Umbilical cord (tissue), 1 donor: ENCODE measurements at regions not wholly inside any gene's neighbourhood (a gene's known extent, or its start where the extent isn't known, plus 50 kb on each side); places are given as distances from the start of the nearest gene placed in this dataset.
"Not testable (repeated sequence)": the region's sequence is repeated elsewhere in the genome, so short reads cannot be mapped to it uniquely, and the experiment has no call there.

Source experiments
- DNase-seq: peaks from one replicate; pipeline ENCODE4 v3.0.0-alpha.2; 2015; ENCODE audit warnings: low spot score

DNA sequence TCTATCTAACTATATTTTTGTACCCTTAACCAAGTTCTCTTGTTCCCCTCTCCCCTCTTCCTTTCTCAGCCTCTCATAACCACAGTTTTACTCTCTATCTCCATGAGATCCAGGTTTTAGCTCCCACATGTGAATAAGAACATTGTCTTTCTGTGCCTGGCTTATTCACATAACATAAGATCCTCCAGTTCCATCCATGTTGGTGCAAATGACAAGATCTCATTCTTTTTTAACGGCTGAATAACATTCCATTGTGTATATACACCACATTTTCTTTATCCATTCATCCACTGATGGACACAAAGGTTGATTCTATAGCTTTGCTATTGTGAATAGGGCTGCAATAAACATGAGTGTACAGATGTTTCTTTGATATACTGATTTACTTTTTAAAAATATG lies 83.9 kb upstream of the TMEM178A start:
- DNase-seq: no peak

DNA sequence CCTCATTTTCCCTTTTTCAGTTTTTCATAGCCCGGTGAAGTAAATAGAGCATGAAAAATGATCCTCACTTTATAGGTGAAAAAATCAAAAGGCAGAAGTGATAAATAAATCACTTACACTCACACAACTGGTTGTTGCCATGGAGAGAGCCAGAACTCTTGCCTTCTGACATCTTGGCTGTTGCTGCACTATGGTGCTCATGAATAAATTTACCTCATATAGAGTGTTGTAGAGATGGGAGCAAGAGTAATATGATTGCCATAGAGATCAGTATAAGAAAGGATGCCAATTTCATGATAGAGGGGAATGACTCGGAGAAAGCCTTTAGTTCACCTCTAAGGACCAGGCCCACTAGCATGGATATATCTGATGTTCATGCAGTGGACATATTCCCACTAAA lies 82.5 kb upstream of the TMEM178A start:
- DNase-seq: no peak

DNA sequence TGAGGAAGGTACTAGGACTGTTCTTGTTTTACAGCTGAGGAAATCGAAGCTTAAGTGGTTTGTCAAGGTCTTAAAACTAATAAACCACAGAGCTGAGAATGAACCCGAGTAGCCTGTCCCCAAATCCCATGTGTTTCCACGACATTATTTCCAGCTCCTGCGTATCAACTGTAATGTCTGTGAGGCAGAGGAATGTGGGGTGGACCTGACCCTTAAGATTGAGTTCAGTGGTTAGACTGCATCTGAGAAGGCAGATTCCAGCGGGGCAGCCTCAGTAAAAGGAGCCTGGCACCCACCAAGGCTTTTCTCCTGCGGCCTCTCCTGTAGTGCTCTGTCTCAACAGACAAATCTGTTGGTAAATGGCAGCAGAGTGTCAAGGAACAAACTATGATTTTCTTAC lies 81.9 kb upstream of the TMEM178A start:
- DNase-seq: no peak

DNA sequence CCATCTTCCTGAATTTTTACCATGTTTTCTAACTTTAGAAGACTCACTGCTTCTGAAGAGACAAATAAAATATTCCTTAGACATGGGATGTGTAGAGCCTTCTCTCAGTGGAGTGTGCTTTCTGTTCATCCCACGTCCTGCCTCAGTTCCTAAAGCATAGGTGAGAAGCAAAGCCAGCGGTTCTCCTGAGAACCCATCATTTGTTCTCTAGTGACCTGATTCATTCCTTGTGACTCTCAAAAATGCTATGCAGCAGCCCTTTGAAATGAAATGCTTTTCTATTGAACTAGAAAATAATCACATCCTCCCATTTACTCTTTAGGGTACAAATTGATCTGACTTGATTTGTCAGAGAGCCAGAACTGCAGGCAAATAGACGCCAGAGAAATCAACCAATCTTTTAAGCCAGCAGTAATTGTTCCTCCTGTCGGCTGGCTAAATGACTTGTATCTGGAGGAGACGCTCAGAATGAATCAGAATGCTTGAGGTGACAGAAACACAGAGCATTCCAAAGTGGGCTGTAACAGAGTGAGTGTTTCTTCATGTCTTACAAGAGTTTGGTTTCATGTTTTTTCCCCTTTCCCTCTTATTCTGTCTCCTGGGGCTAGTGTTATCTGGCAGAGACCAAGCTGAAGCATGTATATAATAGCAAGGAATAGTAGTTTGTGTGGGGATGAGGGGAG lies 81.3 kb upstream of the TMEM178A start:
- DNase-seq: no peak

DNA sequence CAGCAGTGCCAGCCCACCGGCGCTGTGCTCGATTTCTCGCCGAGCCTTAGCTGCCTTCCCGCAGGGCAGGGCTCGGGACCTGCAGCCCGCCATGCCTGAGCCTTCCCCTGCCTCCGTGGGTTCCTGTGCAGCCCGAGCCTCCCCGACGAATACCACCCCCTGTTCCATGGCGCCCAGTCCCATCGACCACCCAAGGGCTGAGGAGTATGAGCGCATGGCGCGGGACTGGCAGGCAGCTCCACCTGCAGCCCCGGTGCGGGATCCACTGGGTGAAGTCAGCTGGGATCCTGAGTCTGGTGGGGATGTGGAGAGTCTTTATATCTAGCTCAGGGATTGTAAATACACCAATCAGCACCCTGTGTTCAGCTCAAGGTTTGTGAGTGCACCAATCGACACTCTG lies 80.2 kb upstream of the TMEM178A start:
- DNase-seq: not testable (repeated sequence)

DNA sequence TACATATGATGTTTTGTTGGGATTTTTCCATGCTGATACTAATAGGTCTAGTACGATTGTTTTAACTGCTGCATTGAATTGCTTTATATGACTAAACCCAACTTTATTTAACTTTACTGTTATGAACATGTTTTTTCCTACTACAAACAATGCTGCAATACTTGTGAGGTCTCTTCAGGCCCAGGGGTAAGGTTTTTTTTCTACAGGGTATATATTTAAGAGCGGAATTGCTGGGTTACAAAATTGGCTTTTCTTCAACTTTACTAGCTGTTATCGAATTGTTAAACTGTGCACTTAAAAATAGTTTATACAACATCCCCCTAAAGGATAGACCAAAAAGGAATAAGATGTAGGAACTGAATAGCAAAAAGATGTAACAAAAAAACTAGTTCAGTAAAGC lies 78.5 kb upstream of the TMEM178A start:
- no peak for DNase-seq

DNA sequence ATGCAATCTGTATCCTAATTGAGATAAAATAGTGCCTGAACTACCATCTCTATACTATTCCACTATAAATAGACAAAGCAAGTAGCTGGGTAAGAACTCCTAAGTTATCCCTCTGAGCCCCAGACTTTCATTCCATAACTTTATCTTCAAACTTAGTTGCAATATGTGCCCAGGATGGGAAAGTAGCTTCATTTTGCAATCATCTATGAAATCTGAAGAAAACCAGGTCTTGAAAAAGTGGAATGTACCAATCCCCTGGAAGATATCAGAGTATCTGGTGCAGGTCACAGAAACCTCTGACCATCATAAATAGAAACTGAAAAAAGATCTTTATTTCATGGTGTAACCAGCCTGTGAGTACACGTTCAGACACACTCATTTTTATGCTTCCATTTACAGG lies 78.1 kb upstream of the TMEM178A start:
- DNase-seq: no peak

DNA sequence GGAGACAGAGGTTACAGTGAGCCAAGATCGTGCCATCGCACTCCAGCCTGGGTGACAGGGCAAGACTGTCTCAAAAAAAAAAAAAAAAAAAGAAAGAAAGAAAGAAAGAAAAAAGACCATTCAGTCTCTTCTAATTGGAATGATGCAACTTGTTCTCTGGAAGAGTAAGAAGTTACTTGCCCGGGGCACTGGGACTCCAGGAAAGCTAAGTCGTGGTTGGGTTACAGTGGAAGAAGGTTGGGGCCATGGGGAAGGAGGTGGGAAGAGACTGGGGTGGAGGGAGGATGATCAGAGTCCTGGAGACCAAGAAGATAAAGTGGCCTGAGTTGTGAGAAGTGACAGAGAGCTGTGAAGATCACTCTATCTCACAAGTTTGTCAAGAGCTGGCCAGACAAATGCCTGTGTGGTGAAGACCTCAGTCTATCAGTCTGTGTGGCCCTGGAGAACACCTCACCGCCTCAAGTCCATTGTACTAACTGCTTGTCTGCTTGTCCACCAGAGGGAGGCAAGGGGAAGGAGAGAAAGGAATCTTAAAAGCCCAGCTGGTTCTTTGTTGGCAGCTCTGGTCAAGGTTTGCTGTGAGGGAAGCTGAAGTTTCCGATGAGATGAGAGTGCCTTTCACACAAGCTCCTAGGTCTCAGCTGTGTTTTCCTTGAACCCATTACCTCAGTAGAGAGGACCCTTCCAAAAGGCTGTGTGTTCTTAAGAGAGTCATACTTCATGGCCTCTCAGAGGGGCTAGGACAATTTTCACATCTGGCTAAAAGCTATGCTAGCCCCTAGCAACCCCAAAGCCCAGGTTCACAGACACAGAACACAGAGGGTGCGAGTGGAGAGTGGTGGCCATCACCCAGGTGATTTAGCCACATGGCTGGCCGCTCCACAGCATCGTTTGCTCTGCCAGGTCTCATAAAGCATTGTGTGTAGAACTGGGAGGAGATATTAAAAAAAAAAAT lies 72.0 kb upstream of the TMEM178A start:
- DNase-seq: peak; percentile 77

DNA sequence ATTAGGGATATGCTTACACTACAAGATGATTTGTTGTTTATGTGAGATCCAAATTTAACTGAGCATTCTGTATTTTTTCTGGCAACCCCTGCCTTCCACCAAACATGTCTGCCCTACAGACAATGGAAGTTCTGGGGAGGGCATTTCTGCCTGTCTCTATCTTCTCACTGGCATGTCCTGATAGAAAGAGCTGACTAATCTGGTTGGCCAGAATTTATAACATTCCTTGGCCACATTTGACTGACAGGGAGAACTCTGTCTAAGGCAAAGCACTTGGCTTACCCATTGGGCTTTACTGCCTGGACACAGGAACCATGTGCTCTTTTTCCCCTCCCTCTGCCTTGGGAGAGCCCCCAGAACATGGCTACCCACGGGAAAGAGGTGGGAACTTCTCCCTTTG lies 70.6 kb upstream of the TMEM178A start:
- no peak for DNase-seq

DNA sequence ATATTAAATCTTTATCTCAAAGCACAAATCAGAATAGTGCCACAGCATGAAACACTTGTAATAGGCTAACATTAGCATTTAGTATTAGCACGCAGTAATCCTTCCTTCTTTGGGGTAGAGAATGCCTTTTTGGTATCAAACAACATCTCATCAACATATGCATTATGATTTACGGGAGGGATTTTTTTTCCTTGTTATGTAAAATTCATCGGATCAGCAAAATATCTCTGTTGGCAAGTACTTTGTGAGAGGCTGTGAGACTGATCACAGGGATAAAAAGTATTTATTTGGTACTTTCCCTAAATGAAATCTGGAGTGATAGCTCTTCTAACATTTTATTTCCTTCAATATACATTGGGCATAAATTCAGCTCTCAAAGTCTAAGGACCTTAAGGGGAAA lies 68.4 kb upstream of the TMEM178A start:
- peak; percentile 53 for DNase-seq

DNA sequence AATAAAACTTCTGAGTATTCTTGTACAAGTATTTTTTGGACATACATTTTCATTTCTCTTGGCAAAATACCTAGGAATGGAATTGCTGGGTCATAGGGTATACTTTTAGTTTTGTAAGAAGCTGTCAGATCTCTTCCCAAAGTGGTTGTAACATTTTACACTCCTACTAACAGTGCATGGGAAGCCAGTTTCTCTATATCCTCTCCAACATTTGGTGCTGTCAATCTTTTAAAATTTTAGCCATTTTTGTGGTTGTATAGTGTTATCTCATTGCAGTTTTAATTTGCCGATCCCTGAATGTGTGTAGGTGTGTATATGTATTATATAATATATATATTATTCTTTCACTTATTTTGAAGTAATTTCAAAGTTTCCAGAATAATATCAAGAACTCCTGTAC lies 63.1 kb upstream of the TMEM178A start:
- no peak for DNase-seq

DNA sequence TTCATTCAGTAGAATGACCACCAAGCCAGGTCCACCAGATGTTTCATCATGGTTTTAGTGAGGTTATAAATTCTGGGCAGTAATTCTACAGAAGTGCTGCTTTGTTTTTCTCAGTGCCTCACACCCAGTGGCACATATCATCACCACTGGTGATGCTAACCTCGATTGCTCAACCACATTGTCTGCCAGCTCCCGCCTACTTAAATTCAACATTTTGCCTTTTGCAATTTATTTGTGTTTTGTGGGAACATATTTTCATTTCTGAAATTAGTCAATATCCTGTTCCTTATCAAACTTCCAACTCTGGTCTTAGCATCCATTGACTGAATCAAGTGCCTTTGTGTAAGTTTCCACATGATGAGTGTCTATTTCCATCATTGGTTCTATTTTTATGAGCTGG lies 62.3 kb upstream of the TMEM178A start:
- DNase-seq: no peak

DNA sequence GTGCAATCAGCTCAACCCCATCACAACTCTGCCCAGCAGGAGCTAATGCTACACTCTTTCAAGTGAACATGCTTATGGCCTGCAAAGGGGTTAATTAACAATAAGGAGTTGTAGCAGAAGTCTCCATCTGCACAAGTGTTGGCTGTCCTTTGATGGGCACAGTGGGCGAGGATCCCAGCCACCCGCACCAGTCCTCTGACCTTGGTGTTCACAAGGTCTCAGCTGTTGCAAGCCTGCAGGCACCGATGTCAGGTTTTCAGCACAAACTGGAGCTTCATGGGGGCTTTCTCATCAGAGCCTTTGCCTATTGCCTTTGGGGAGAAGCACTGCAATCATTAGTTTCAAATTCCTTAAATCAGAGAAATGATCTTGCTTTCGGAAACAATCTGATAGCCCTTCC lies 60.9 kb upstream of the TMEM178A start:
- DNase-seq: no peak

DNA sequence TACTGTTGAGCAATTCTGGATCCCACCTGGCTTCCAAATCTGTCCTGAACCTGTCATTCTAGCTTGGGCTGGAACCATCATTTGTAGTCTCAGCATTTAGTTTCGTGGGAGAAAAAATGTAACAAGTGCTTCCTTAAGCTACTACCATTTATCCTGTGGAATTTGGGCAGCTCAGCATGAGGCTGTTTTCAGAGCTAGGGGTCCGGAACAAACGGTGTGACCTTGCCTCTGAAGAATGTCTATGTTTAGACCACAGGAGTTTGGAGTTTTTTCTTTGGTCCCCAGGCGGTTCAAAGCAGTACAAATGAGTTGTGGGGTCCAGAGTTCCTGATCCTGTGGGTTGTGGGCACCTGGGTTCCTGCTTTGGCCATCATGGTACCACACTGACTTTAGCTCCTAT lies 59.1 kb upstream of the TMEM178A start:
- no peak for DNase-seq

DNA sequence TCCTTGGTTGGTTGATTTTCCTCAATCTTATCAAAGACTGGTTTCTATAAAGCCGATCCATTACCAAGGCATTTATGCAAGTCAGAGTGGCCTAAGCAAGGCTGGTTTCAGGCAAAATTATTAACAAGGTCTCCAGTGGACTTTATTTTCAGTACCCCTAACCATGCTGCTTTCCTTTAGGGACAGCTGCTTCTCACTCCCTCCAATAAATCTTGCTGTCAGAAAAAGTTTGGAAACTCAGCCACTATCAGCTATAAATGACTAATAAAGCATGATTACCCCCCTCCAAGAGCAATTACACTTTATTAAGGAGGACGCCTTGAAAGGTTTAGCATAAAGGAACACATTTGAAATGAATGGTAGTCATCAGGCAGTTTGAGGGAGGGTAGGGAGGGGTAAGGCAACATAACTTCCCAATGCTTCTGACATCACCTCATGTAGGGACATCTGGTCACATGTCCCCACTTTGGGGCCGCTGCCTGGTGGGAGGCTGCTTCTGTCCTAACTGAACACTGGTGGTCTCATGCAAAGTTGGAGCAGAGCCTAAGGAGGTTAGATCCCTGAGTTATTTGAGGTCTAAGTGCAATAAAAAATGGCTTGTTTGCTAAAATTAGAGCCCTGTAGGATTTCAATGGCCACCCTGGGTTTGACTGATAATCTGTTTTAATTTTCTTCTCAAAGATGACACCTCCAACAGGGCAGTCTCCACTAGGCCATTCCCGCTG lies 58.0 kb upstream of the TMEM178A start:
- DNase-seq: no peak

DNA sequence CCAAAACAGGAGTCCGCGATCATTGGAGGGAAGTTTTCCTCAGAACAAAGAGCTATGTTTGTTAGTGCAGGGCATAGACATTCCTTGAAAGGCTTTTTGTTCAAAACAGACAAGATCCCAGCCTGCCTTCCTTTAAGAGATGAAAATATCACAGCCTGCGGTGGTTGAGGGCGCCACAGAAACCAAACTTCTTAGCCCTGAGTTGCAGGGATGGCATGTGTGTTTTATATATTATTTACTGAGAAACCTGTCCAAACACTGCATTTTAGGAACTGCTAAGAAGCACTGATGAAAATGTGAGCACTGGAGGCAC lies 57.5 kb upstream of the TMEM178A start:
- DNase-seq: no peak

DNA sequence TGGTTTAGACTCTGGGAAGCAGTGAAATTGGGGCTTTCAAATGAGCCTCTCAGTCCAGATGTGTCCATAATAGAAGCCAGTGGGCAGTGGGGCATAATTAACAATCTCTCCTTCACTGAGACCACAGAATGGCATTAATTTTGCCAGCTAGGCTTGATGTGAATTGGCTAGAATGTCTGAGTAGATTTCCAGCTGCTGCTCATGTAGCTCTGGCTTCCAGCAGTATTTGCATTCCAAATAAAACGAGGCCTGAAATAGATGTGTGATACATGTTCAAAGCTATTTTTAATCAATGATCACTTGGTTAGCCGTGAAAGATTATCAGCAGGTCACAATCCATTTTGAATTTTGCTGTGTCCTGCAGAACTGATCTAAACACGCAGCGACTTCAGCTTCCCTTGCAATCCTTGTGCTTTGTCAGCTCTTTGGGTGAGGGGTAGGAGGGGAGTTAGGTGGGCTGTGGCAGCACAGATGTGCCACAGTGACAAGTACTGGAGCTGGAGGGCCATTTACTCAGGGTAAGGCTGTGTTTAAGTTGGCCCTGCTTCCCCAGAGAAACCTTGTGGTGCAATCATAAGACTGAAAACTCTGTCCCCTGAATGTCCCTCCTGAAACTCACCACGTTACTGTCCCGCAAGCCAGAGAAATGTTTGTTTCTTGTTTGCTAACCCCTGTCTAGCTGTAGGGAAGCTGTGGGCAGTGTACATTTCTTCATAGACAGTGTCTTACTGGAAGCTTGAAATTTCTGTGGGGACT lies 56.9 kb upstream of the TMEM178A start:
- DNase-seq: no peak

DNA sequence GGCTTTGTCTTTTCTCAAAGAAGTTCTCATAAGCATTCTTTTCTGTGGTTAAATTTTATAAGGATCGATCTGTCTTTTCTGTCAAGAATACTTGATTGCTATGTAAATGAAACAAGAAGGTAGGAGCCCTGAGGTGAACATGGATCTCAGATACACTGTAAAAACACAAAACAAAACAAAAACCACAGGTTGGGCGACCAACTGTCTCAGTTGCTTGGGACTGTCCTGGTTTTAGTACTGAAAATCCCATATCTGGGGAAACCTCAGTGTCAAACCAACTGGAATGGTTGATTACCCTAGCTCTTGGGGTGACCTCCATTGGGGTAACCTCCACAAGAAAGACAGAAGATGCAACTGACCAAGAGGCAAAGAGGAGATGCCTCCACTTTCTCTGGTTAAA lies 55.8 kb upstream of the TMEM178A start:
- no peak for DNase-seq

DNA sequence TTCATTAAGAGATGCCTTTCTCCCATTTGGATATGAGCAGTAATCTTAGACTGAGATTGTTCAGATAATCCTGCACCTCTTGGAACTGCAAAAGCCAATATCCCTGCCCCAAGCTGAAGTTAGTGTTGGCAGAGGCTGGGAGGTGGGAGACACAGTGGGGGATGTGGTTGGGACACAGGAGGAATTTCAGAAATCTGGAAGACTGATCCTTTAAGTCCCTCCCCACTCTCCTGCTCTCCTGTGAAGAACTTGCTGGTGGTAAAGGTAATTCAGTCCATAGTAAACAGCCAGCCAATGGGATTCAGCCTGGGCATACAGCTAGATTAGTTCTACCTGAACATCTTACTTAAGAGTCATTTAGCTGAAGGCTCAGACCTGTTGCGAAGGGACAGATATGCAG lies 50.0 kb upstream of the TMEM178A start:
- no peak for DNase-seq
